Glomerular endothelial cell (primary cell): ENCODE measurements at regions not wholly inside any gene's neighbourhood (a gene's known extent, or its start where the extent isn't known, plus 50 kb on each side); places are given as distances from the start of the nearest gene placed in this dataset.

Experiments used
- DNase-seq: peaks from one replicate; pipeline ENCODE4 v3.0.0-alpha.2; 2011; ENCODE audit warnings: low read depth, low spot score; ENCODE audit errors: extremely low read depth

DNA sequence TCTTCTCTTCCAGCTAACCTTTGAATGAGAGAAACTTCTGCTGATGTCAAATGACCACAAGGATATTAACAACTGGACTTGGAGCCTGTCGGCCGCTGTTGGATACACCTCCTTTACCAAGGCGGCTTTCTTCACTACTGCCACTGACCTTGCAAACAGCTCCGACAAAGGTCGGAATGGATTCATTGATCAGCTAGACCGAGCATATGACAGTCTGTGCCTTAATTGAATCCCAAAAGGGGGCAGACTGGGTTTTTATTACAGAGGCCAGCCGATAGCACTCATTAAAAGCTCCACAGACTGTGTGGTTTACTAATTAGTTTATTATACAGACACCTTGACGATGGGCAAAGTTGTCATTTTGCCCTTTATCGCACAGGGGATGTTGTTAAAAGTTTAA is 394.5 kb downstream of the RERGL start:
- no peak for DNase-seq

DNA sequence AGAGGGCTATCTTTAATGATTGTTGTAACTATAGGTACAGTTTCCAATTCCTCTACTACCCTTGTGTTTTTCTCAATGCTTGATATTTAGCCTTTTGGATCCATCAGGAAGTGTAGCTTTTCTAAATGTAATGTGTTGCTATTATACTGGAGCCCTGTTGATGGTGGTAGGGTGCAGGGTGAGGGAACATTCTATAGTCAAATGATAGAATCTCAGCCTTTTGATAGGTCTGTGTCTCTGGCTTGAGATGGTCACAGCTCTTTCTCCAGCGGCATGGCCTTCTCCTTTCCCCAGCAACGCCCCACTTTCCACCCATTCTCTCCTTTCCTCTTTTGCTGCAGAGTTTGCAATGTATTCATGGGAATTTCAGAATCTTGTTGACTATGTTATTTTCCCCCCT is 398.6 kb downstream of the RERGL start:
- no peak for DNase-seq

GRCh38 chr12:17680220-17680619 is 409.8 kb downstream of the RERGL start:
- DNase-seq: no peak

GRCh38 chr12:17666641-17667324 is 423.2 kb downstream of the RERGL start:
- DNase-seq: no peak

- no peak for DNase-seq
Measured at GRCh38 chr12:17665839-17666238, 424.2 kb downstream of the RERGL start.

DNA sequence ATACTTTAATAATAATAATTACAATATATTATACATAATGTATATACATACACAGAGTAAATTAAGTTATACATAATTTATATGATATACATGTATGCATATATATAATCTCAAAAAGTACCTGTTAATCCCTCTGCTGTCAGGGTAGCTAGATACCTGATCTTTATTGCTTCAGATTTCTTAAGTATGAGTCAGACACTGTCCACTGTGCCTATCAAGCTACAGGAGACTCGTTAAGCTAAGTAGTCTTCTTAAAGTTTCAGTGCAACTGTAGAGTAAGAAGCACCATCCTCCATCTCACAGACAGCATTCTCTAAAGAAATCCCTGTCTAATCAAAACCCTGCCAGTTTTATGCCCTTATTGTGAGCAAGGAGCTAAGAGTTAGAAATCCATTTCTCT is 428.7 kb downstream of the RERGL start:
- no peak for DNase-seq

DNA sequence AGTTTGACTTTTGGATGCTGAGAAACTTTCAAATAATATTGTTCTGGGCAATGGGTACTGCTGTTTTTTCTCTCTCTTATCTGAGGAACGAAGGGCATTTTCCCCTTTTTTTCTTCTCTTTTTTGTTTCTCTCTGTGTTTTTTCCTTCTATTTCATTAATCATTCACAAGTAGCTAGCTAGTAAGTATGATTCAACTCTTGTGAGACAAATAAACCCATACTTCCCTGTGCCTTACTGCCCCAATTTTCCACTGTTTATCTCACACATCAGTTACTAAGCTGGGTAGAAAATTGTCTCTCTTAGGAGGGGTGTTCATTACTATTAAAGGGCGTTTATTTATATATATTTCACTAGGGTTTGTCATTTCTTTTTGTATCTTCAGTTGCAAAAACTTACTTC is 437.6 kb downstream of the RERGL start:
- DNase-seq: no peak

GRCh38 chr12:17642340-17642650 is 447.7 kb downstream of the RERGL start:
- DNase-seq: no peak

DNA sequence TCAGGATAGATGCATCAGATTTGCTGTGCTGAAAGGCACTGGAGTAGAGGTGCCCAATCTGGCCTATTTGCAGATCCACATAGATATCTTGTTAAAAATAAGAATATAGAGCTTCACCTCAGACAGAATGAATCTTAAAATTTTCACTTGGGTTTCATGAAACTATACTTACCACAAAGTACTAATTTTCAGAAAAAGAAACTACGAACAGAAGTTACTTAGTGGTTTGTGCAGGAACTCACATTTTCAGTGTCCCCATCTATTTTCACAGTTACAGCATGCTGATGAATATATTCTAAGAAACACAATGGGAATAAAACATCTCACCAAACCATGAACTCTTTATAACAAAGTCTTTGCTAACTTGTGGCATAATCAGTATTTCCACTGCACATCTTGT is 449.4 kb downstream of the RERGL start:
- no peak for DNase-seq

- DNase-seq: no peak
Measured at GRCh38 chr12:17618831-17619230, 471.2 kb downstream of the RERGL start.

DNA sequence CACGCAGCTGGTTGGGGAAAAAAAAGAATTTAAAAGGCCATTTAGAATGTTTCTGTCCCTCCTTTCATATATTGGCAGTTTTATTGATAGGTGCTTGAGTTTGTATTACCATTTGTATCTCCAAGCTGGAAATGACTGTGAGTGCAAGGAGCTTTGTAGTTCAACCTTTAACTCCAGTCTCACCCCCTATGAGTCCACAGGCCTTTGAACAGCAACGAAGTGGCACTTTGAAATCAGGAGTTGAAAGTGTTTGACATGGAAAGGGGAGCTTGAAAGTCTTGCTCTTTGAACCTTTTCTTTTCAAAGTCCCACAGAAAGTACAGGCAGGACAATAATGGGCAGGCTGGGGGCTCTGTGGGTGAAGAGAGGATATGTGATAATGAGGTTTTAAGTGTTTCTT is 480.3 kb downstream of the RERGL start:
- DNase-seq: no peak

DNA sequence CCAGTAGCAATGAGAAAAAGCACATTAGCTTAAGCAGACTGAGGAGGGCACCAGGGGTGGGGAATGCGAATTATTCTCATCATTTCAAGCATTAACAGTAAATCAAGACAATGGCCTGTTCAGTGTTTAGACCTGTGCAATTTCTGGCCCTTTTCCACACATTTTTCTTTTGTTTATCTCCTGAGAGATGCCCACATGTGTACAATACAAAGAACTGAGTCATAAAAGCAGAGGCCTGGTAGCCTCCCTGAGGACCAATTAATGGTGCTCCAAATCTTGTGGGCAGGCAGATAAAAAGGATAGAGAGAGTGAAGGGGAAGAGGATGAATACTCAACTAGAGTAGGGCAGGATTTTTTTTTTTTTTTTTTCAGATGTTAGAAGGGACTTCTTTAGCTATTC is 480.8 kb downstream of the RERGL start:
- no peak for DNase-seq

DNA sequence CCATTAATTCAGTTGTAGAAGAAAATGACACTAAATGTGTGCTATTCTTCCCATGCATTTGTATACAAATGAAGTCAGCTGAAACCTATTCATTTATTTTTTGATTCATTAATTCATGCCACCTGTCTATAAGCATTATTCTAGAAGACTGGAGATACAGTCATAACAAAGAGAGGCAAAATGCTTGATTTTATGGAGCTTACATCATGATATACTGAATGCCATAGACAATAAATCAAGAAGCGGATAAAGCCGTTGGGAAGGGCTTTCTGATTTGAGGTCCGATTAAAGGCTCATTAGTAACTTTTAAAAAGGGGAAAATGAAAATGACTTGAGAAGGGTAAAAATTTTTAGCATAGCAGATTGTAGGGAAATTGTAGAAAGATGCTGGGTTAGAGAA is 494.9 kb downstream of the RERGL start:
- no peak for DNase-seq

GRCh38 chr12:17593715-17594406 is 496.1 kb downstream of the RERGL start:
- no peak for DNase-seq

DNA sequence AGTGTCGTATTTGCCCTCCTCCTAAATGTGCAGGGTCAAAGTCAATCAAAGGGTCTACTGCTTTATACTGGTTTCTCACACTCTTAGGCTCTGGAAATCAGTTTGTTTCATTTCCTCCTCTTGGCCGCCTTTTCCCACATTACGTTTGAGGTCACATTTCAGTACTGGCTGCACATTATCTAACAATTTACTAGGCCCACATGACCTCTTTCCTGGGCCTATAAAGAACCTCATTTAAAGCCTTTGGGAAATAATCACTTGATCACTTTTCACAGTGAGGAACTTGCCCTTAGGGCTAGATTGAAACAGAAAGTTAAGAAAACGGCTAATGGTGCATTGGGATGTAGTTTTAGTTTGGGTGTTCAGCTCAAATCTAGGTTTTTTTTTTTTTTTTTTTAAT is 497.5 kb downstream of the RERGL start:
- no peak for DNase-seq

DNA sequence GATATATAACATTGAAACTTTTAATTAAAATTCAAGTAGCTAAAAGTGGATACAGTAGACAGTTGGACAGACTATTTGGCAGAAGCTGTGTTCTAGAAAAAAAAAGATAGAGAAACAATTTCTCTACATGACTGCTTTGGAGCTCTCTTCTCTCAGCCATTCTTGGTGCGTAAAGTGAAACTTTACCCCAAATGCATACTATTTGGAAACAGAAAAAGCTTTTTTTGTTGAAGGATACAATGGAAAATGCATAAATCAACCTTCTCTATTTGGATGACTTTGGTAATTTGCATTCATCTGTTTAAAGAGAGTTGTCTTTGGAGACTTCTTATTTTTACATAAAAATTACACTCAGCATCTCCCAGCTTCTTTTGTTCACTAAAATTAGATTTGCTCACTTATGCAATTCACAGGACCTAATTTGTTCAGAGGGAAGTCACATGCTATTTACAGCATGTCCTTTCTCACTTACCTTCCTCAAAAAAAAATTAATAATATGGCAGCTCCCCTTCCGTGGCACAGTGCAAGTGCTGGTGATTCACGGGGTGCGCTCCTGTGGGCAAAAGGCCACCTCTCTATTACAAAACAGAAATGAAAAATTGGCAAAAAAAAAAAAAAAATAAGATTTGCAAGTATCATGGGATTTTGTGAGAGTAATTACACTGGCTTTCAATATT is 498.9 kb downstream of the RERGL start:
- DNase-seq: no peak

DNA sequence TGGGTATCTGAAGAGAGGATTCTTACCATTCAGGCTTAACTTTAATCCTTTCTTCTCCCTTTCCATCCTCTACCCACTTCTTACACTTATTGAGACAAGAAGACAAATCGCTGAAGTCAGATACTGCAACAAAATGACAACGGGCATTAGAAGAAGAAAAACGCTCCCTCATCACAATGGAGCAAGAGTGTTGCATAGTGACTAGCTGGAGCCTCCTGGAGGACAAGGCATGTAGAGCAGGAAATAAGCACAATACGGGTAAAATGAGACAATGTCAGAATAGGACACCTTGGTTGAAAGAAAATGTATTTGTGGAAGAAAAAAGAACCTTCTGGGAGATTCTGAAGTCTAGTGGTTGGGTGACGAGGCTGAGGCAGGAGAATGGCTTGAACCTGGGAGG is 501.0 kb downstream of the RERGL start:
- DNase-seq: no peak

- DNase-seq: no peak
Measured at GRCh38 chr12:17579205-17580026, 510.6 kb downstream of the RERGL start.

- no peak for DNase-seq
Measured at GRCh38 chr12:17577405-17577804, 512.6 kb downstream of the RERGL start.

DNA sequence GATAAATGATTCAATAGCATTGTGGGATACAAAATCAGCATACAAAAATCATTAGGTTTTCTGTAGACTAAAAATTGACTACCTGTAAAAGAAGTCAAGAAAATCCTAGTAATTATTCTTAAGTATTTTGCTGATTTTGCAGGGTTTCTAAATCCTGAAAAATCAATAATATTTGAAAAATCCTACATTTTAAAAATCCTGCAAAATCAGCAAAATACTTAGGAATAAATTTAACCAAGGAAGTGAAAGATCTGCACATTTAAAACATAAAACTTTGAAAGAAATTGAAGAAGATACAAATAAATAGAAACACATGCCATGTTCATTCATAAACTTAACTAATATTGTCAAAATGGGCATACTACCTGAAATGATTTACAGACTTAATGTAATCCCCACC is 517.7 kb downstream of the RERGL start:
- DNase-seq: no peak

- DNase-seq: no peak
Measured at GRCh38 chr12:17571047-17571446, 518.9 kb downstream of the RERGL start.
